Neuron (in vitro differentiated cells): ENCODE measurements at regions not wholly inside any gene's neighbourhood (a gene's known extent, or its start where the extent isn't known, plus 50 kb on each side); places are given as distances from the start of the nearest gene placed in this dataset.

Experiments
- H2AFZ ChIP-seq: one replicate; pipeline ENCODE4 v1.6.1; 2013; ENCODE audit warnings: low read depth, mild to moderate bottlenecking, inconsistent platforms, low read length, moderate library complexity
- H3K27me3 ChIP-seq: one replicate; pipeline ENCODE4 v1.6.1; 2013; ENCODE audit warnings: low read length; ENCODE audit not compliant: insufficient read depth
- H3K36me3 ChIP-seq: one replicate; pipeline ENCODE4 v1.6.1; 2013; ENCODE audit warnings: low read length; ENCODE audit not compliant: insufficient read depth
- H3K4me1 ChIP-seq: one replicate; pipeline ENCODE4 v1.6.1; 2013; ENCODE audit warnings: low read length; ENCODE audit not compliant: insufficient read depth
- H3K4me3 ChIP-seq: 2 replicates; pipeline ENCODE4 v1.5.1; 2013; ENCODE audit warnings: mild to moderate bottlenecking, low read length, moderate library complexity
- H3K9me3 ChIP-seq: one replicate; pipeline ENCODE4 v1.6.1; 2013; ENCODE audit warnings: low read length

- H3K4me1 ChIP-seq, result no peaks in the 10 kb centered on the region
- H3K4me3 ChIP-seq, result no peak overlapping the region
- H2AFZ ChIP-seq, result no peak overlapping the region
- H3K36me3 ChIP-seq, result no peaks in the 10 kb centered on the region
- no peaks in the 10 kb centered on the region for H3K27me3 ChIP-seq
- H3K9me3 ChIP-seq, result no peaks in the 10 kb centered on the region
Observed at GRCh38 chr9:108019821-108020220, 530.3 kb upstream of the KLF4 start.

GRCh38 chr9:108017671-108018070 lies 528.1 kb upstream of the KLF4 start:
- no peaks in the 10 kb centered on the region for H3K9me3 ChIP-seq
- H2AFZ ChIP-seq, result no peak overlapping the region
- H3K36me3 ChIP-seq, result no peaks in the 10 kb centered on the region
- no peaks in the 10 kb centered on the region for H3K27me3 ChIP-seq
- no peak overlapping the region for H3K4me3 ChIP-seq
- H3K4me1 ChIP-seq, result no peaks in the 10 kb centered on the region

GRCh38 chr9:108016446-108016845 lies 526.9 kb upstream of the KLF4 start:
- Histone ChIP-seq H3K36me3 (no peaks in the 10 kb centered on the region), H3K27me3 (no peaks in the 10 kb centered on the region)

GRCh38 chr9:108015690-108016089 lies 526.1 kb upstream of the KLF4 start:
- Histone ChIP-seq H3K9me3 (no peaks in the 10 kb centered on the region), H3K27me3 (no peaks in the 10 kb centered on the region), H3K4me1 (no peaks in the 10 kb centered on the region), H2AFZ (no peak overlapping the region), H3K36me3 (no peaks in the 10 kb centered on the region), H3K4me3 (no peak overlapping the region)

More at GRCh38 chr9:108016446-108016845, 526.9 kb upstream of the KLF4 start:
- Histone ChIP-seq H2AFZ (no peak overlapping the region), H3K4me1 (no peaks in the 10 kb centered on the region), H3K4me3 (no peak overlapping the region), H3K9me3 (no peaks in the 10 kb centered on the region)

GRCh38 chr9:108014353-108014752 lies 524.8 kb upstream of the KLF4 start:
- no peak overlapping the region for H2AFZ ChIP-seq
- no peaks in the 10 kb centered on the region for H3K9me3 ChIP-seq
- no peaks in the 10 kb centered on the region for H3K4me1 ChIP-seq
- no peaks in the 10 kb centered on the region for H3K27me3 ChIP-seq
- H3K4me3 ChIP-seq, result no peak overlapping the region
- no peaks in the 10 kb centered on the region for H3K36me3 ChIP-seq

GRCh38 chr9:108012886-108013665 lies 523.5 kb upstream of the KLF4 start:
- no peak overlapping the region for H2AFZ ChIP-seq
- H3K27me3 ChIP-seq, result no peaks in the 10 kb centered on the region
- H3K4me3 ChIP-seq, result no peak overlapping the region
- no peaks in the 10 kb centered on the region for H3K9me3 ChIP-seq
- H3K36me3 ChIP-seq, result no peaks in the 10 kb centered on the region
- no peaks in the 10 kb centered on the region for H3K4me1 ChIP-seq

GRCh38 chr9:108012405-108012804 lies 522.8 kb upstream of the KLF4 start:
- Histone ChIP-seq H2AFZ (no peak overlapping the region), H3K4me3 (no peak overlapping the region), H3K36me3 (no peaks in the 10 kb centered on the region), H3K9me3 (no peaks in the 10 kb centered on the region), H3K4me1 (no peaks in the 10 kb centered on the region), H3K27me3 (no peaks in the 10 kb centered on the region)

- Histone ChIP-seq H3K36me3 (no peaks in the 10 kb centered on the region), H3K27me3 (no peaks in the 10 kb centered on the region), H2AFZ (no peak overlapping the region), H3K4me1 (no peaks in the 10 kb centered on the region), H3K9me3 (no peaks in the 10 kb centered on the region), H3K4me3 (no peak overlapping the region)
Observed at GRCh38 chr9:108003526-108003925, 514.0 kb upstream of the KLF4 start.

- Histone ChIP-seq H3K36me3 (no peaks in the 10 kb centered on the region), H3K4me3 (no peak overlapping the region), H3K27me3 (no peaks in the 10 kb centered on the region), H2AFZ (no peak overlapping the region), H3K9me3 (no peaks in the 10 kb centered on the region), H3K4me1 (no peaks in the 10 kb centered on the region)
Observed at GRCh38 chr9:108002371-108002956, 512.9 kb upstream of the KLF4 start.

GRCh38 chr9:108001237-108001636 lies 511.7 kb upstream of the KLF4 start:
- H3K27me3 ChIP-seq, result no peaks in the 10 kb centered on the region
- no peaks in the 10 kb centered on the region for H3K4me1 ChIP-seq
- H3K4me3 ChIP-seq, result no peak overlapping the region
- no peak overlapping the region for H2AFZ ChIP-seq
- no peaks in the 10 kb centered on the region for H3K9me3 ChIP-seq
- no peaks in the 10 kb centered on the region for H3K36me3 ChIP-seq

- no peak overlapping the region for H2AFZ ChIP-seq
- no peaks in the 10 kb centered on the region for H3K9me3 ChIP-seq
- no peaks in the 10 kb centered on the region for H3K27me3 ChIP-seq
- no peaks in the 10 kb centered on the region for H3K4me1 ChIP-seq
- H3K36me3 ChIP-seq, result no peaks in the 10 kb centered on the region
- H3K4me3 ChIP-seq, result no peak overlapping the region
Observed at GRCh38 chr9:107999890-108000289, 510.3 kb upstream of the KLF4 start.

GRCh38 chr9:107999011-107999410 lies 509.4 kb upstream of the KLF4 start:
- Histone ChIP-seq H3K4me3 (no peak overlapping the region), H3K36me3 (no peaks in the 10 kb centered on the region), H3K4me1 (no peaks in the 10 kb centered on the region), H2AFZ (no peak overlapping the region), H3K27me3 (no peaks in the 10 kb centered on the region), H3K9me3 (no peaks in the 10 kb centered on the region)

GRCh38 chr9:107994648-107995047 lies 505.1 kb upstream of the KLF4 start:
- H3K9me3 ChIP-seq, result no peaks in the 10 kb centered on the region
- H2AFZ ChIP-seq, result no peak overlapping the region
- no peaks in the 10 kb centered on the region for H3K27me3 ChIP-seq
- H3K36me3 ChIP-seq, result no peaks in the 10 kb centered on the region
- H3K4me3 ChIP-seq, result no peak overlapping the region
- no peaks in the 10 kb centered on the region for H3K4me1 ChIP-seq

- Histone ChIP-seq H2AFZ (no peak overlapping the region), H3K27me3 (no peaks in the 10 kb centered on the region), H3K4me3 (no peak overlapping the region), H3K36me3 (no peaks in the 10 kb centered on the region), H3K9me3 (no peaks in the 10 kb centered on the region), H3K4me1 (no peaks in the 10 kb centered on the region)
Observed at GRCh38 chr9:107992271-107992670, 502.7 kb upstream of the KLF4 start.
